ENCODE measurements at regions not wholly inside any gene's neighbourhood (a gene's known extent, or its start where the extent isn't known, plus 50 kb on each side); places are given as distances from the start of the nearest gene placed in this dataset.

DNA sequence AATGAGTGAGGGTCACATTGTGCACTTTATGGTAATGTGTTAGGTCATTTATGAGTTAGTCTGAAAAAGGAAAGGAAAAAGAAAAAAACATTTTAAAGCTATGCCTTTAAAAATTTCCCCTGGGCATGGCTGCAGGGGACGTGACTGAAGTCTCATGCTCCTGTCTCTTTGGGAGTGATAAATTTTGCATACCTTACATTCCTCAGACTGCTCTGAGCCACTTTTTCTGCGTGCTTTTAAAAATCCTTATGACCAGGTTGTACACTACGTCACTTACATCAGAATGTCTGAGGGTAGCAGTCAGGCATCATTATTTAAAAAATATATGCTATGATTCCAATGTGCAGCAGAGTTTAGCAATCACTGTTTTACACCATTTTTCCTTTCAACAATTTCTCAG, 121.2 kb downstream of the RFPL4B start:
- TF ChIP-seq SIN3A (IDR thresholded peaks at IDR 0.05; ENCODE audit: borderline replicate concordance, insufficient read depth, low read length) (no peak), FOXP2 (optimal IDR thresholded peaks at IDR 0.05; ENCODE audit: borderline replicate concordance, extremely low read depth, extremely low read length, insufficient read depth) (no peak), TAF1 (IDR thresholded peaks at IDR 0.05; ENCODE audit: borderline replicate concordance, insufficient read depth, low read length) (no peak), POLR2AphosphoS5 (IDR thresholded peaks at IDR 0.05; ENCODE audit: low read depth, low read length) (no peak)
- TF ChIP-seq, protein P1, sequence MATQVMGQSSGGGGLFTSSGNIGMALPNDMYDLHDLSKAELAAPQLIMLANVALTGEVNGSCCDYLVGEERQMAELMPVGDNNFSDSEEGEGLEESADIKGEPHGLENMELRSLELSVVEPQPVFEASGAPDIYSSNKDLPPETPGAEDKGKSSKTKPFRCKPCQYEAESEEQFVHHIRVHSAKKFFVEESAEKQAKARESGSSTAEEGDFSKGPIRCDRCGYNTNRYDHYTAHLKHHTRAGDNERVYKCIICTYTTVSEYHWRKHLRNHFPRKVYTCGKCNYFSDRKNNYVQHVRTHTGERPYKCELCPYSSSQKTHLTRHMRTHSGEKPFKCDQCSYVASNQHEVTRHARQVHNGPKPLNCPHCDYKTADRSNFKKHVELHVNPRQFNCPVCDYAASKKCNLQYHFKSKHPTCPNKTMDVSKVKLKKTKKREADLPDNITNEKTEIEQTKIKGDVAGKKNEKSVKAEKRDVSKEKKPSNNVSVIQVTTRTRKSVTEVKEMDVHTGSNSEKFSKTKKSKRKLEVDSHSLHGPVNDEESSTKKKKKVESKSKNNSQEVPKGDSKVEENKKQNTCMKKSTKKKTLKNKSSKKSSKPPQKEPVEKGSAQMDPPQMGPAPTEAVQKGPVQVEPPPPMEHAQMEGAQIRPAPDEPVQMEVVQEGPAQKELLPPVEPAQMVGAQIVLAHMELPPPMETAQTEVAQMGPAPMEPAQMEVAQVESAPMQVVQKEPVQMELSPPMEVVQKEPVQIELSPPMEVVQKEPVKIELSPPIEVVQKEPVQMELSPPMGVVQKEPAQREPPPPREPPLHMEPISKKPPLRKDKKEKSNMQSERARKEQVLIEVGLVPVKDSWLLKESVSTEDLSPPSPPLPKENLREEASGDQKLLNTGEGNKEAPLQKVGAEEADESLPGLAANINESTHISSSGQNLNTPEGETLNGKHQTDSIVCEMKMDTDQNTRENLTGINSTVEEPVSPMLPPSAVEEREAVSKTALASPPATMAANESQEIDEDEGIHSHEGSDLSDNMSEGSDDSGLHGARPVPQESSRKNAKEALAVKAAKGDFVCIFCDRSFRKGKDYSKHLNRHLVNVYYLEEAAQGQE (IDR thresholded peaks at IDR 0.05; ENCODE audit: insufficient read depth in 1 of 2, low read depth in 2 of 2, low read length in 2 of 2): no peak

DNA sequence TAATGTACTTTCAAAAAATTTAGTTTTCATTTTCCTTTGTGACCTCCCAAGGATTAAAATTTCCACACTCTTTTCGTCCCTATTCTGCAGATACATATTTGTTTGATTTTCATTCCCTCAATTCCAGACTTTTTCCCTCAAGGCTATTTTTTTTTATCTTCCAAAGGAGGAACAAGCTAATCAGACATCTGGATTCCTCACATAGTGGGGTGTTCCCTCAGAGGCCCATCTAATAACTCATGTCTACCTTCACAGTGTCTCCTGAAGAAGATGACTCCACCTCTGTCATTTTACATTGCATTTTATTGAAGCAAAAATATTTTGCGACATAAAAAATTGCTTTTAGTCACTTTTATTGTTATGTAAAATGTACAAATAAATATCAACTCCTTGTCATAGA, 122.2 kb downstream of the RFPL4B start:
- TF ChIP-seq, protein P1 (IDR thresholded peaks at IDR 0.05; ENCODE audit: insufficient read depth in 1 of 2, low read depth in 2 of 2, low read length in 2 of 2): no peak
- TF ChIP-seq TAF1 (IDR thresholded peaks at IDR 0.05; ENCODE audit: borderline replicate concordance, insufficient read depth, low read length) (no peak), POLR2AphosphoS5 (IDR thresholded peaks at IDR 0.05; ENCODE audit: low read depth, low read length) (no peak), FOXP2 (optimal IDR thresholded peaks at IDR 0.05; ENCODE audit: borderline replicate concordance, extremely low read depth, extremely low read length, insufficient read depth) (no peak), SIN3A (IDR thresholded peaks at IDR 0.05; ENCODE audit: borderline replicate concordance, insufficient read depth, low read length) (no peak)

DNA sequence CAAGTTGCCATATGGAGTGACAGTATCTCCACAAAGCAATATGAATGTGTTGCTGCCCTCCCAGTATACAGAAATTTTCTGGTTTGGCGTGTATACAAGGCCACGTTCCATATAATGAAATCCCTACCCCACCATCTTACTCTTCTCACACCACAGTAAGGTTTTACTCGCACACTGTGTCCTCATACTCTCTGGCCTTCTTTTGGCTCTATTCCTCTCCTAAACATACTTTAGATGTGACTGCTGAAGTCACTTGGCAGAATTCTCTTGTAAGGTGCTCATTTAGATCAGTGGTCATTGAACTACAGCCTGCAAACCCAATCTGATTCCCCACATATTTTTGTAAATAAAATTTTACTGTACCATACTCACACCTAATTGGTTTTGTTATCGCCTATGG, 123.2 kb downstream of the RFPL4B start:
- TF ChIP-seq, protein P1 (IDR thresholded peaks at IDR 0.05; ENCODE audit: insufficient read depth in 1 of 2, low read depth in 2 of 2, low read length in 2 of 2): no peak
- TF ChIP-seq TAF1 (IDR thresholded peaks at IDR 0.05; ENCODE audit: borderline replicate concordance, insufficient read depth, low read length) (no peak), SIN3A (IDR thresholded peaks at IDR 0.05; ENCODE audit: borderline replicate concordance, insufficient read depth, low read length) (no peak), FOXP2 (optimal IDR thresholded peaks at IDR 0.05; ENCODE audit: borderline replicate concordance, extremely low read depth, extremely low read length, insufficient read depth) (no peak), POLR2AphosphoS5 (IDR thresholded peaks at IDR 0.05; ENCODE audit: low read depth, low read length) (no peak)

DNA sequence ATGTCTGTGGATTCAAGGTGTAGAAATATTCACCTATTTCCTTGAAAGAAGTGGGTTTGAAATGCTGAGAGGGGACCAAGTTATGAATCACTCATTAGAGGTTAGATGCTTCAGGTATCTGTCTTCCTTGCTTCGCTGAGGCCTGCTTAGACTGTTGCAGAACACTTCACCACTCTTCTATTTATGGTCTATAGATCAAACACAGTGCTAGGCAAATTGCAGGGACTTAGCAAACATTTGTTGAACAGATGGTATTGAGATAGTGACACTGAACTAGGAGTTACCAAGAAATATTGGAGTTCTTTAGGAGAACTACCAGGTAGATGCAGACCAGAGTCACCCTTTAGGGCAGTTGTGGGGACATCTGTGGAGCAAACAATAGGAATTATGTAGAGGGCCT, 123.8 kb downstream of the RFPL4B start:
- TF ChIP-seq, protein P1 (IDR thresholded peaks at IDR 0.05; ENCODE audit: insufficient read depth in 1 of 2, low read depth in 2 of 2, low read length in 2 of 2): no peak
- no peak for TF ChIP-seq FOXP2 (optimal IDR thresholded peaks at IDR 0.05; ENCODE audit: borderline replicate concordance, extremely low read depth, extremely low read length, insufficient read depth)
- TF ChIP-seq POLR2AphosphoS5 (IDR thresholded peaks at IDR 0.05; ENCODE audit: low read depth, low read length): no peak
- TF ChIP-seq TAF1 (IDR thresholded peaks at IDR 0.05; ENCODE audit: borderline replicate concordance, insufficient read depth, low read length): no peak
- no peak for TF ChIP-seq SIN3A (IDR thresholded peaks at IDR 0.05; ENCODE audit: borderline replicate concordance, insufficient read depth, low read length)

DNA sequence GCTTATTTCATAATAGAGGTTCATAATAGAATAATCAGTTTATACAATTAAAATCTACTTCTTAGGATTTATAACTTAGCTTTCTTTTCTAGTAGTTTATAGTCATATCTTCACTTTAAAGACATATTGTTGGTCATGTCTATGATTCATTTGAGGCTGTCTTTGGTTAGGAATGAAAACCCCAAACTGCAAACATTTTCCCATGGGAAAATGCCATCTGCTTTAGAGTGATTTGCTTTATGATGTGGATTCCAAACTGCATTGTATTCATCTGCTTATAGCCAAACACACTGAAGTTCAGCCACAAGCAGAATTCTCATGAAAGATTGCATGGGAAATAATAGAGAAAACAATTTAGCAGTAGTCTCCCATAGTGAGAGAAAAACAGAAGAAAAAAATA, 128.0 kb downstream of the RFPL4B start:
- TF ChIP-seq FOXP2 (optimal IDR thresholded peaks at IDR 0.05; ENCODE audit: borderline replicate concordance, extremely low read depth, extremely low read length, insufficient read depth) (no peak), POLR2AphosphoS5 (IDR thresholded peaks at IDR 0.05; ENCODE audit: low read depth, low read length) (no peak), SIN3A (IDR thresholded peaks at IDR 0.05; ENCODE audit: borderline replicate concordance, insufficient read depth, low read length) (no peak), TAF1 (IDR thresholded peaks at IDR 0.05; ENCODE audit: borderline replicate concordance, insufficient read depth, low read length) (no peak)
- TF ChIP-seq, protein P1 (IDR thresholded peaks at IDR 0.05; ENCODE audit: insufficient read depth in 1 of 2, low read depth in 2 of 2, low read length in 2 of 2): no peak
